Suppressor macrophage (primary cell): ENCODE measurements at regions not wholly inside any gene's neighbourhood (a gene's known extent, or its start where the extent isn't known, plus 50 kb on each side); places are given as distances from the start of the nearest gene placed in this dataset.
"Not testable (repeated sequence)": the region's sequence is repeated elsewhere in the genome, so short reads cannot be mapped to it uniquely, and the experiment has no call there.

Experiments used
- DNase-seq, 4 experiments: peaks; one replicate each; pipeline ENCODE4 v3.0.0-alpha.2; 2020 to 2022

DNA sequence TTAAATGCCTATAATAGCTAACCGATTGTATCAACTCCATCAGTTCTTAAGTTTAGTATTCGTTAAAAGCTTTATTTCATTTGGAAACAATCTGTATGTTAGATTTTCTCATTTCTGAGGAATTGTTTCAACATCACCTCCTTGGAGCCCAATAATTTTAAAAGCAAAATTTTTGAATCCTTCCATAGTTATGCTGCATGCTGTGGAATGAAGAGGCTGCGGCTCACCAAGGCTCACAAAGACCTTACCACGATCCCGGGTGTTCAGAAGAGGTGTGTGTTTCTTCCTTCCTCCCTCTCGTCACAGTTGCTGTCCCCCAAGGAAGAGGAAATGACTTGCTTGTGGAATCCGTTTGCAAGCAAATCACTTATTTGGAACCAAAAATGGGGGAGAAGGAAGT, 143.8 kb downstream of the FGF1 start:
- peak in 1 of 4 experiments; percentile 10 for DNase-seq

DNA sequence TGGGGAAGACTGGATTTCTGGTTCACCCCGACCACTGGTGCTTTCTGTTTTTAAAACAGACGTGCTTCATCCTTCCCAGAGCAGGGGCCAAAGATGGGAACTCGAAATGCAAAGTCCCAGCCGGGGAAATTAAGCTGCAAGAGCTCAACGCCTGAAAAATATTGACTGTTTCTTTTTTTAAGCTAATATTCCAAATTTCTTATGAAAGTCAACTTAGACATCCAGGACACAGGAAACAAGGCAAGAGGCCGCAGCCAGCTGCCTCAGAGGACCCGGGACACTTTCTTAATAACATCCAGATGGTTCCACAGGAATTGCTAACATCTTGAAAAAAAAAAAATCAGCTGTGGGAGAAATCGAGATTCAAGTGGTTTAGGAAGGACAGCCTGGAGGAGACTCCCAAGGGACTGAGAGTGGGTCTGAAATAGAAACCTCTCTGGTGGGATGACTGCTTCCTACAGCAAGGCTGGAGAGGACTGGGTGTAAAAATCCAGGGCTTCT, 144.9 kb downstream of the FGF1 start:
- DNase-seq = no peak

GRCh38 chr5:142539154-142539740, 146.6 kb downstream of the FGF1 start:
- no peak for DNase-seq

GRCh38 chr5:142537938-142538337, 148.0 kb downstream of the FGF1 start:
- peak in 2 of 4 experiments; percentile 13 to 19 for DNase-seq

GRCh38 chr5:142532781-142533176, 153.1 kb downstream of the FGF1 start:
- no peak for DNase-seq

- DNase-seq = peak in 1 of 4 experiments; percentile 19
Observed at GRCh38 chr5:142531977-142532780, 153.7 kb downstream of the FGF1 start.

- DNase-seq = no peak
Observed at GRCh38 chr5:142530904-142531303, 155.0 kb downstream of the FGF1 start.

GRCh38 chr5:142529626-142530278, 156.1 kb downstream of the FGF1 start:
- DNase-seq = no peak

- DNase-seq = peak; percentile 18 to 59 (median 42)
Observed at GRCh38 chr5:142527664-142528295, 158.1 kb downstream of the FGF1 start.

DNA sequence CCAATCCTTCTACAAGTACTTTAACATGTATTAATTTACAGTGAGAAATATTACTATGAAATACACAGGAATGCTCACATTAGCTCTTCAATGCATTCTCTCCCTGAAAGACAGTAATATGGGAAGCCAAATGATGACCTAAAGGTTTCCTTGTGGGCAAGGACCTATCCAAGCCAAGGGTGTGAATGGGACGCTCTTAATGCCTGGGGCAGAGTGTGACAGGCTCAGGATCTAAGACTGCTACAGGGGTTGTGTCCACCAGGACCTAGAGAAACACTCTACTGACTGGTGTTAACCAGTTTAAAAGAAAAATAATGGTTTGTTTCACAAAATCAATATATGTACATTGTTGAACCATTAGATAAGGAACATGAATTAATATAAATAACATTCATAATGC, 158.7 kb downstream of the FGF1 start:
- DNase-seq = no peak

GRCh38 chr5:142522983-142523382, 162.9 kb downstream of the FGF1 start:
- no peak for DNase-seq

- DNase-seq = no peak
Observed at GRCh38 chr5:142521706-142522105, 164.2 kb downstream of the FGF1 start.

GRCh38 chr5:142520885-142521284, 165.0 kb downstream of the FGF1 start:
- DNase-seq = no peak

DNA sequence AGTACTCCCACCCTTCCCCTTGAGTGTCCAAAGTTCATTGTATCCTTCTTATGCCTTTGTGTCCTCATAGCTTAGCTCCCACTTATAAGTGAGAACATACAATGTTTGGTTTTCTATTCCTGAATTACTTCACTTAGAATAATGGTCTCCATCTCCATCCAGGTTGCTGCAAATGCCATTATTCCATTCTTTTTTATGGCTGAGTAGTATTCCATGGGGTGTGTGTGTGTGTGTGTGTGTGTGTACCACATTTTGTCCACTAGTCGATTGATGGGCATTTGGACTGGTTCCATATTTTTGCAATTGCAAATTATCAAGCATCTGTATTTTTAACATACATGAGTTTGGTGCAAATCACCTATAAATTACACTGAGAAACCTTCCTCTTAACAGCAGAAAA, 166.0 kb downstream of the FGF1 start:
- not testable (repeated sequence) for DNase-seq

GRCh38 chr5:142517840-142518239, 168.1 kb downstream of the FGF1 start:
- no peak for DNase-seq

DNA sequence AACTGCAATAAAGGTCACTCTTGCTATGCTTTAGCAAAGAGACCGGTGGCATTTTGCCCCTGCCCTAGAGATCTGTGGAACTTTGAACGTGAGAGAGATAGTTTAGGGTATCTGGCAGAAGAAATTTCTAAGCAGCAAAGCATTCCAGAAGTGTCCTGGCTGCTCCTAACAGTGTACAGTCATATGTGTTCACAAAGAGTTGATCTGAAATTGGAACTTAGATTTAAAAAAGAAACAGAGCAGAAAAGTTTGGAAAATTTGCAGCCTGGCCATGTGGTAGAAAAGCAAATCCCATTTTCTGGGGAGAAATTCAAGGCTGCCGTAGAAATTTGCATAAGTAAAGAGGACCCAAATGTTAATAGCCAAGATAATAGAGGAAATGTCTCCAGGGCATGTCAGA, 169.2 kb downstream of the FGF1 start:
- DNase-seq = no peak

GRCh38 chr5:142515036-142515435, 170.9 kb downstream of the FGF1 start:
- DNase-seq = no peak

DNA sequence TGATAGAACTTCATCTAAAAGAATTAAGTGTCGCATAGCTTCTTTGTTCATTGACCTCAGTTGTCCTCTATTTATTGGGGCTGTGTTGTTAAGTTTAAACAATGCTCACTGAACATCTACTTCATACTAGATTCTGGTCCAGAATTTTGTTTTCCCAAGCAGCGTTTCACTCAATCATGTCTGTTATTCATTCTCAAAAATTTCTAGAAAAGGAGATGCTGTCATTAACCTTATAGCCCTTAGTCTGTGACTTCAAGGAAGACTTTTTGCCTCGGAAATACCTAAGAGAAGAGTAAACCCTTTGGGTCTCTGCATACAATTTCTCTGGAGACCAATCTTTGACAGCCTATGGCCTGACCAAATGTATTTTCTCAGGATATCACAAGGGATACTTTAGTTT, 171.7 kb downstream of the FGF1 start:
- DNase-seq = no peak

DNA sequence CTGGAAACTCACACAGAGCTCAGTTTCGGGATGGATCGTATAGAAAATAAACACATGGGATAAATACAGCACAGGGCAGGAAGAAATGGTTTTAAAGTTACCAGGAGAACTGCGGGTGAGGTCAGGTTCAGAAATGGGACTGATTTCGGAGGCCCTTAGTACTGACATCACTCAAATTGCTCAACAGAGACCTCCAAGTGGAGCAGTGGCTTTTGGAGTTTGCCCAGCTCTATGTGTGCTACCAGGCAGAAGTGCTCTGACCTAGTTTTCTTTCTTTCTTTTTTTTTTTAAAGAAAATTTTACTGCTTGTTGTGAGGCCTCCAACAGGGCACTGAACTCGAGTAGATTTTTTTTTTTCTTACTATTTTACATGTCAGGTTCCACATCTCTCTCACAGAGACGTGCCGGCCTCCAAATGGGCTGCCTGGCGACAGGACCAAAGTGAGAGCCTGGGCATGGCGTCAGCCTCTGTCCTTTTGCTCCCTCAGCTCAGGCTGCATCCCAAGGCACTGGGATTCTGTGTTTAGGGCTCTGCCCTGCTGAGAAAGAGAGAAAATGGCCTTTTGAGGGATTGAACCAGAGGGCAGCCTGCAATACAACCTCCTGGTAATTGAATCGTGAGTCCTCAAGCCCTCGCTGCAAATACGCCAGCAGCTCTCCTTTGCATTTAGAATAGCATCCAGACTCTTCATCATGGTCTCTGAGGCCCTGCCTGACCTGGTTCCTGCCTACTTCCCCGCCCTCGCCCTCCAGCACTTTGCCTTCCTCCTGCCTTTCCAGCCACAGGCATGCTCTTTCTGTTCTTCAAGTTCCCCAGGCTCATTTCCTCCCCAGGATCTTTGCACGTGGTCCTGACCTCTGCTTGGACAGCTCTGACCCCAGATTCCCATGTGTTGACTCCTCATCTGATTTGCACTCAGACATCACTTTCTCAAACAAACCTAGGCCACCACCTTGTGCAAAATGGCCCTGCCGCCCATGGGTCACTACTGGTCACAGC, 173.5 kb downstream of the FGF1 start:
- DNase-seq = no peak

DNA sequence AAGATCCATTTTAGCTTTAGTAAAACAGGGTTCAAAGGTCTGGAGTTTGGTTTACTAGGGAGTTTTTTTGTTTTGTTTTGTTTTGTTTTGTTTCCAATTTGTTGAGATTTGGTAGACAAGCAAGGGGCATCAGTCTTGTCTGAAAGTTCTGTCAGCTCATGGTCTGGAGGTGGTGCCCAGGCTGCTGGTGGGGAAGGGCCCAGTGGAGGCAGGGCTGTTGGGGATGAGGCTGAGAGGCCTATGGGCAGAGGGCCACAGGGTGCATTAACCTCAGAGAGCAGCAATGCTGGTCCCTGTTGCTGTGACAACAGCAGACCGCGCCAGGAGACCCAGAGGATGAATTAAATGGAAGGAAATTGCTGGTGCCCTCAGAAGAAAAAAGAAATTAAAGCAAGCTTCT, 174.5 kb downstream of the FGF1 start:
- no peak for DNase-seq

DNA sequence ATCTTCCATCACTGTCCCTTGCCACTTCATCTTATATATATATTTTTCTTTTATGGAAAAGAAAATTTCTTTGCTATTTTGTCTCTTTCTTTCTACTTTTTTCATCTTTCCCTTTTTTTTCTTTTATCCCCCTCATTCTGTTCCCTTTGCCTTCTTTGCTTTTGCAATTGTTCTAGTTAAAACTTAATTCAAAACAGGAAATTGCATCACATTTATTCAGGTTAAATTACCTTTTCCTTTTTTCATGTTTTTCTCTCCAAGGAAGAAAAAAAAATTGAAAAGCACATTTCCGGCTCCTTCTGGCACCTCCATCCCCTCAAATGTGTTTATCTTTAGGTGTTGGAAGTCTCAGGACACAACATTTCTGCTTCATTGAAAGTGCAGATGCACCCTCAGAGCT, 176.9 kb downstream of the FGF1 start:
- DNase-seq = no peak

DNA sequence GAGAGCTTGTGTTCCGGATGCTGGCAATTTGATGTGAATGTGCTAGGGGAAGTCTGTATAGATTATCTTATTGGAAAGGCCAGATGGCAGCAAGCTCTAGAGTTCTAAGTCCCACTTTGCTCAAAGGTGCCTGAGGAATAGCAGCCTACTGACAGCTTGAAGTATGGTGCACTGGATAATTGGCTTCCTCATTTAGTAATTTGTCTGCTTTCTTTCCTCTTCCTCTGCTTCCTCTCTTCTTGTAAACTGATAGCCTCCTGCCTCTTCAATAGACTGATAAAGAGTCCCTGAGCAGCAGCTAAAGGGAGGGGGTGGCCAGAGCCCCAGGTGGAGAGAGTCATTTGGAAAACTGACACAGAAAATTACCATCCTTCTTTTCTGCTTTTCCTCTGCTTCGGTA, 177.3 kb downstream of the FGF1 start:
- DNase-seq = no peak
